ENCODE measurements at regions not wholly inside any gene's neighbourhood (a gene's known extent, or its start where the extent isn't known, plus 50 kb on each side); places are given as distances from the start of the nearest gene placed in this dataset.

GRCh38 chr2:19458427-19459003, 100.1 kb upstream of the OSR1 start:
- DNase-seq: no peak

- no peak for DNase-seq
Observed at GRCh38 chr2:19457809-19458208, 99.4 kb upstream of the OSR1 start.

- DNase-seq: no peak
Observed at GRCh38 chr2:19456705-19457309, 98.4 kb upstream of the OSR1 start.

DNA sequence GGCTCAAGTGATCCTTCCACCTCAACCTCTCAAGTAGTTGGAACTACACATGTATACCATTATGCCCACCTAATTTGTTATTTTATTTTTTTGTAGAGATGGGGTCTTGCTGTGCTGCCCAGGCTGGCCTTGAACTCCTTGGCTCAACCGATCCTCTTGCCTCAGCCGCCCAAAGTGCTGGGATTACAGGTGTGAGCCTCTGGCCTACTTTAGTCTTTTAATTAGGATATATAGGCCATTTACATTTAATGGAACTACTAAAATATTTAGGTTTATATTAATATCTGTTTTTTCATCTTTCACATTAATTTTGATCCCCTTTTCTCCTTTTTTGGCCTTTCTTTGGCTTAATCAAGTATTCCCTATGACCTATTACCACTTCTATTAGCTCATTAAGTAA, 95.7 kb upstream of the OSR1 start:
- DNase-seq: no peak

- DNase-seq: no peak
Observed at GRCh38 chr2:19442731-19443130, 84.3 kb upstream of the OSR1 start.

DNA sequence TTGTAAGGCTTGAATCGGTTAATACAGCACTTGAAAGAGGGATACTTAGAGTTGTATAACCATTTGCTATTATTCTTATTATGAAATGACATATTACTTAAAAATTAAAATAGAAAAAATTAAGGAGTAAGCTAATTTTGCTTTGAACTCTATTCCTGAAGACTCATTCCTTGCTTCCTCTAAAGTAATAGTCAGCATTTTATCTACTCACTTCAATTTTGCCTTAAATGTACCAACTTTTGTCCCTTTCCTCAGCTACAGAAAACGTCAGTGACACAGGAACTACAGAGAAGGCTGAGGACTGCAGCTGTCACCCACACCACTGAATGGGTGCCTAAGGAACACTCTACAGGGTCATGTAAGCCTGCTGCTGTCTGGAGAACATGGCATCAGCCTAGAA, 80.7 kb upstream of the OSR1 start:
- no peak for DNase-seq

- no peak for DNase-seq
Observed at GRCh38 chr2:19435815-19436214, 77.4 kb upstream of the OSR1 start.

DNA sequence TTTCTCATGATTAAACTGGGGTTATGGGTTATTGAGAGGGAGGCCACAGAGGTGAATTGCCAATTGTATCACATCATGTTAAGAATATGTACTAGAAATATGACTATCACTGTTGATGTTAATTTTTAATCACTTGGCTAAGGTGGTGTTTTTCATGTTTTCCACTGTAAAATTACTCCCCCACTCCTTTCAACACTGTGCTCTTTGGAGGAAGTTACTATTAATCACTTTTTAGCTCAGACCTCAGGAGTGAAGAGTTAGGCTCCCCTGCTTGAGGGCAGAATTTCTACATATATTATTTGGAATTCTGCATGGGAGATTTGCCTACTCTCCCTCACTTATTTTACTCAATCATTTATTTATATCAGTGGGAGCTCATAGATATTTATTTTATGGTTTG, 76.0 kb upstream of the OSR1 start:
- DNase-seq: no peak

GRCh38 chr2:19426941-19427340, 68.5 kb upstream of the OSR1 start:
- no peak for DNase-seq

GRCh38 chr2:19426144-19426543, 67.7 kb upstream of the OSR1 start:
- DNase-seq: no peak

DNA sequence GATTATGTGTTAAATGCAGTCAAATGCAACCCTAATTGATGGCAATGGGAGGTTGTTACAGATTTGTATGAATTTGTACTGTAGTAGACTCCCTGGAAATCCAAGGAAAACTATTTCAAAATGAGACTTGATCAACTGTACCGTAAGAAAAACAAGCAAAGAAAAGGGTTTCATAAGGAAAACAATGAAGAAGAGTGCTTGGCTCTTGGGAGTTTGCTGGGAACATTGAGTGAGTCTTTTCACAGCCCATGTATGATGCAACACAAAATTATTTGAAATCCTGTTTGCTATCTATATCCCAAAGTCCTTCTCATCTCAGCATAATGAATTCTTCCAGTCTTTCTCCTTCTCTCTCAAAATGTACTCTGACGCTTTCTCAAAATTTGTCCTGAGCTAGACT, 67.0 kb upstream of the OSR1 start:
- no peak for DNase-seq

GRCh38 chr2:19419211-19419880, 60.9 kb upstream of the OSR1 start:
- no peak for DNase-seq

GRCh38 chr2:19416784-19417684, 58.6 kb upstream of the OSR1 start:
- DNase-seq: no peak

DNA sequence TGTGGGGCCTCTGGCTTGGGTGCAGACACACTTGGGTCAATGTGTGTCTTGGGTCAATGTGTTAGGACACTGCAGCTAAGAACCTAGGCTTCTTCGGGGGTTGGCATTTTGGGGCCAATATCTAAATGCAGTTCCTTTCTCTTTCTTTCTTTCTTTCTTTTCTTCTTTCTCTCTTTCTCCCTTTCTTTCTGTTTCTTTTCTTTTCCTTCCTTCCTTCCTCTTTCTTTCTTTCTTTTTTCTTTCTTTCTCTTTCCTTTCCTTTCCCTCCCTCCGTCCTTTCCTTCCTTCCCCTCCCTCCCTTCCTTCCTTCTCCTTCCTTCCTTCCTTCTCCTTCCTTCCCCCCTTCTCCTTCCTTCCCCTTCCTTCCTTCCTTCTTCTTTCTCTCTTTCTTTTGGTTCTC, 57.7 kb upstream of the OSR1 start:
- no peak for DNase-seq

- DNase-seq: no peak
Observed at GRCh38 chr2:19409046-19409445, 50.6 kb upstream of the OSR1 start.

GRCh38 chr2:19408592-19408991, 50.2 kb upstream of the OSR1 start:
- no peak for DNase-seq

Measured in amygdala (tissue), 56 donors.